HepG2 (cell line): ENCODE measurements at regions not wholly inside any gene's neighbourhood (a gene's known extent, or its start where the extent isn't known, plus 50 kb on each side); places are given as distances from the start of the nearest gene placed in this dataset.

Experiments
- DPF2 ChIP-seq: sonication (generic); formaldehyde crosslinking; IDR thresholded peaks from 2 replicates; pipeline ENCODE4 v1.4.0; 2020; ENCODE audit warnings: mild to moderate bottlenecking, low read depth, missing genetic modification reagents, borderline replicate concordance
- HHEX ChIP-seq: IDR thresholded peaks from 2 replicates; pipeline ENCODE4 v1.6.1; 2016; ENCODE audit warnings: control low read depth
- HOXD1 ChIP-seq: sonication (generic); formaldehyde crosslinking; IDR thresholded peaks from 2 replicates; pipeline ENCODE4 v1.5.0; 2020; ENCODE audit warnings: missing genetic modification reagents
- MAF1 ChIP-seq: sonication (generic); formaldehyde crosslinking; IDR thresholded peaks from 2 replicates; pipeline ENCODE4 v1.5.0; 2020; ENCODE audit warnings: missing genetic modification reagents, borderline replicate concordance
- PHF20 ChIP-seq: sonication (generic); formaldehyde crosslinking; IDR thresholded peaks from 2 replicates; pipeline ENCODE4 v1.5.0; 2020; ENCODE audit warnings: mild to moderate bottlenecking, missing genetic modification reagents
- RNF2 ChIP-seq: fragments of 450-650 bp; conservative IDR thresholded peaks from 2 replicates; pipeline ENCODE4 v1.6.1; 2016; ENCODE audit warnings: low read depth
- TRIM24 ChIP-seq: sonication (generic); formaldehyde crosslinking; IDR thresholded peaks from 2 replicates; pipeline ENCODE4 v1.8.0; 2022; ENCODE audit warnings: mild to moderate bottlenecking, missing genetic modification reagents
- U2AF1 ChIP-seq: fragments of 200-400 bp; formaldehyde crosslinking; optimal IDR thresholded peaks from 2 replicates; pipeline ENCODE3; 2017; ENCODE audit warnings: mild to moderate bottlenecking, low read depth, low read length
- ZEB1 ChIP-seq: IDR thresholded peaks from 2 replicates; pipeline ENCODE4 v1.6.1; 2012; ENCODE audit warnings: mild to moderate bottlenecking, low read depth, inconsistent platforms; ENCODE audit not compliant: insufficient replicate concordance
- ZNF24 ChIP-seq: fragments of 450-650 bp; IDR thresholded peaks from 2 replicates; pipeline ENCODE4 v1.6.1; 2017; ENCODE audit warnings: antibody characterized with exemption, mild to moderate bottlenecking
- ZNF260 ChIP-seq: sonication (generic); formaldehyde crosslinking; IDR thresholded peaks from 2 replicates; pipeline ENCODE4 v1.4.0; 2020; ENCODE audit warnings: missing genetic modification reagents, low read depth, mild to moderate bottlenecking, borderline replicate concordance
- ZNF432 ChIP-seq: sonication (generic); formaldehyde crosslinking; IDR thresholded peaks from 2 replicates; pipeline ENCODE4 v1.5.0; 2020; ENCODE audit warnings: missing genetic modification reagents, mild to moderate bottlenecking, borderline replicate concordance
- ZNF704 ChIP-seq: sonication (generic); formaldehyde crosslinking; IDR thresholded peaks from 2 replicates; pipeline ENCODE4 v1.8.1; 2023; ENCODE audit warnings: mild to moderate bottlenecking, inconsistent platforms, moderate library complexity, missing genetic modification reagents, borderline replicate concordance
- ZNF839 ChIP-seq: sonication (generic); formaldehyde crosslinking; IDR thresholded peaks from 2 replicates; pipeline ENCODE4 v1.4.0; 2020; ENCODE audit warnings: missing genetic modification reagents, mild to moderate bottlenecking, borderline replicate concordance
- ZUFSP ChIP-seq: sonication (generic); formaldehyde crosslinking; IDR thresholded peaks from 2 replicates; pipeline ENCODE4 v1.9.0; 2021; ENCODE audit warnings: missing genetic modification reagents, mild to moderate bottlenecking, borderline replicate concordance
- ZZZ3 ChIP-seq: sonication (generic); formaldehyde crosslinking; IDR thresholded peaks from 2 replicates; pipeline ENCODE4 v1.4.0; 2020; ENCODE audit warnings: missing genetic modification reagents, mild to moderate bottlenecking, borderline replicate concordance
- TF ChIP-seq, protein P1 (sequence below): IDR thresholded peaks from 2 replicates; pipeline ENCODE4 v1.6.1; 2016; ENCODE audit warnings: missing compliant biosample characterization, missing genetic modification reagents, borderline replicate concordance
- TF ChIP-seq, protein P2 (sequence below): sonication (generic); formaldehyde crosslinking; IDR thresholded peaks from 2 replicates; pipeline ENCODE4 v1.8.0; 2022; ENCODE audit warnings: missing genetic modification reagents, mild to moderate bottlenecking, borderline replicate concordance
- TF ChIP-seq, protein P3 (sequence below): sonication (generic); formaldehyde crosslinking; IDR thresholded peaks from 2 replicates; pipeline ENCODE4 v1.4.0; 2020; ENCODE audit warnings: mild to moderate bottlenecking, missing genetic modification reagents
- TF ChIP-seq, protein P4 (sequence below): sonication (generic); formaldehyde crosslinking; IDR thresholded peaks from 2 replicates; pipeline ENCODE4 v1.4.0; 2020; ENCODE audit warnings: missing genetic modification reagents, mild to moderate bottlenecking, borderline replicate concordance
- TF ChIP-seq, protein P5 (sequence below): sonication (generic); formaldehyde crosslinking; IDR thresholded peaks from 2 replicates; pipeline ENCODE4 v1.5.0; 2020; ENCODE audit warnings: mild to moderate bottlenecking, missing genetic modification reagents

- TF ChIP-seq ZNF704 (CRISPR knock-in tag) (no peak), ZUFSP (CRISPR knock-in tag) (no peak), DPF2 (peak; percentile 77), HHEX (peak; percentile 93), ZNF260 (CRISPR knock-in tag) (no peak), U2AF1 (no peak), TRIM24 (CRISPR knock-in tag) (no peak), MAF1 (CRISPR knock-in tag) (no peak), ZZZ3 (CRISPR knock-in tag) (no peak), ZNF24 (0 out of 2 replicates have a peak, but pooled peaks have one; percentile 25), HOXD1 (CRISPR knock-in tag) (no peak), ZNF432 (no peak), RNF2 (no peak), PHF20 (CRISPR knock-in tag) (no peak), ZNF839 (no peak), ZEB1 (no peak)
- TF ChIP-seq, protein P1, sequence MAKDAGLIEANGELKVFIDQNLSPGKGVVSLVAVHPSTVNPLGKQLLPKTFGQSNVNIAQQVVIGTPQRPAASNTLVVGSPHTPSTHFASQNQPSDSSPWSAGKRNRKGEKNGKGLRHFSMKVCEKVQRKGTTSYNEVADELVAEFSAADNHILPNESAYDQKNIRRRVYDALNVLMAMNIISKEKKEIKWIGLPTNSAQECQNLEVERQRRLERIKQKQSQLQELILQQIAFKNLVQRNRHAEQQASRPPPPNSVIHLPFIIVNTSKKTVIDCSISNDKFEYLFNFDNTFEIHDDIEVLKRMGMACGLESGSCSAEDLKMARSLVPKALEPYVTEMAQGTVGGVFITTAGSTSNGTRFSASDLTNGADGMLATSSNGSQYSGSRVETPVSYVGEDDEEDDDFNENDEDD (CRISPR knock-in tag), result no peak
- TF ChIP-seq, protein P2, sequence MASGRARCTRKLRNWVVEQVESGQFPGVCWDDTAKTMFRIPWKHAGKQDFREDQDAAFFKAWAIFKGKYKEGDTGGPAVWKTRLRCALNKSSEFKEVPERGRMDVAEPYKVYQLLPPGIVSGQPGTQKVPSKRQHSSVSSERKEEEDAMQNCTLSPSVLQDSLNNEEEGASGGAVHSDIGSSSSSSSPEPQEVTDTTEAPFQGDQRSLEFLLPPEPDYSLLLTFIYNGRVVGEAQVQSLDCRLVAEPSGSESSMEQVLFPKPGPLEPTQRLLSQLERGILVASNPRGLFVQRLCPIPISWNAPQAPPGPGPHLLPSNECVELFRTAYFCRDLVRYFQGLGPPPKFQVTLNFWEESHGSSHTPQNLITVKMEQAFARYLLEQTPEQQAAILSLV (CRISPR knock-in tag), result no peak
- TF ChIP-seq, protein P3, sequence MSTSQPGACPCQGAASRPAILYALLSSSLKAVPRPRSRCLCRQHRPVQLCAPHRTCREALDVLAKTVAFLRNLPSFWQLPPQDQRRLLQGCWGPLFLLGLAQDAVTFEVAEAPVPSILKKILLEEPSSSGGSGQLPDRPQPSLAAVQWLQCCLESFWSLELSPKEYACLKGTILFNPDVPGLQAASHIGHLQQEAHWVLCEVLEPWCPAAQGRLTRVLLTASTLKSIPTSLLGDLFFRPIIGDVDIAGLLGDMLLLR (CRISPR knock-in tag), result no peak
- TF ChIP-seq, protein P4, sequence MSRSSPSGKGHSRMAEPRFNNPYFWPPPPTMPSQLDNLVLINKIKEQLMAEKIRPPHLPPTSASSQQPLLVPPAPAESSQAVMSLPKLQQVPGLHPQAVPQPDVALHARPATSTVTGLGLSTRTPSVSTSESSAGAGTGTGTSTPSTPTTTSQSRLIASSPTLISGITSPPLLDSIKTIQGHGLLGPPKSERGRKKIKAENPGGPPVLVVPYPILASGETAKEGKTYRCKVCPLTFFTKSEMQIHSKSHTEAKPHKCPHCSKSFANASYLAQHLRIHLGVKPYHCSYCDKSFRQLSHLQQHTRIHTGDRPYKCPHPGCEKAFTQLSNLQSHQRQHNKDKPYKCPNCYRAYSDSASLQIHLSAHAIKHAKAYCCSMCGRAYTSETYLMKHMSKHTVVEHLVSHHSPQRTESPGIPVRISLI (CRISPR knock-in tag), result no peak
- TF ChIP-seq, protein P5, sequence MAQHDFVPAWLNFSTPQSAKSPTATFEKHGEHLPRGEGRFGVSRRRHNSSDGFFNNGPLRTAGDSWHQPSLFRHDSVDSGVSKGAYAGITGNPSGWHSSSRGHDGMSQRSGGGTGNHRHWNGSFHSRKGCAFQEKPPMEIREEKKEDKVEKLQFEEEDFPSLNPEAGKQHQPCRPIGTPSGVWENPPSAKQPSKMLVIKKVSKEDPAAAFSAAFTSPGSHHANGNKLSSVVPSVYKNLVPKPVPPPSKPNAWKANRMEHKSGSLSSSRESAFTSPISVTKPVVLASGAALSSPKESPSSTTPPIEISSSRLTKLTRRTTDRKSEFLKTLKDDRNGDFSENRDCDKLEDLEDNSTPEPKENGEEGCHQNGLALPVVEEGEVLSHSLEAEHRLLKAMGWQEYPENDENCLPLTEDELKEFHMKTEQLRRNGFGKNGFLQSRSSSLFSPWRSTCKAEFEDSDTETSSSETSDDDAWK (CRISPR knock-in tag), result no peak
Measured at GRCh38 chr9:117491491-117491890, 76.6 kb upstream of the ASTN2 start (continued).
